Fibroblast of lung (primary cell): ENCODE measurements at regions not wholly inside any gene's neighbourhood (a gene's known extent, or its start where the extent isn't known, plus 50 kb on each side); places are given as distances from the start of the nearest gene placed in this dataset.

Source experiments
- CTCF ChIP-seq, 2 donors: IDR thresholded peaks in 1 of 2; conservative IDR thresholded peaks in 1 of 2; 1 replicate in 1 of 2; 2 replicates in 1 of 2; pipeline ENCODE4 v1.5.1; 2011 to 2012; ENCODE audit warnings: low read length in 2 of 2, control low read depth in 1 of 2, inconsistent platforms in 1 of 2, low read depth in 1 of 2, mild to moderate bottlenecking in 1 of 2
- EZH2 ChIP-seq: IDR thresholded peaks from 2 replicates; pipeline ENCODE4 v1.5.1; 2012; ENCODE audit warnings: low read length, control low read depth, mild to moderate bottlenecking; ENCODE audit errors: missing control alignments

- no peak for TF ChIP-seq CTCF (conservative IDR thresholded peaks at IDR 0.05 in 1 of 2, IDR thresholded peaks at IDR 0.05 in 1 of 2; ENCODE audit: low read depth in 1 of 2, low read length in 2 of 2)
- no peak for TF ChIP-seq EZH2
These were observed 499.6 kb downstream of the RFPL4B start for GRCh38 chr6:112846681-112847080.
